Cardiac fibroblast (primary cell): ENCODE measurements at regions not wholly inside any gene's neighbourhood (a gene's known extent, or its start where the extent isn't known, plus 50 kb on each side); places are given as distances from the start of the nearest gene placed in this dataset.

Experiments
- DNase-seq, 2 donors: peaks; one replicate each; pipeline versions ENCODE4 v3.0.0 to v3.0.0-alpha.2; 2010; ENCODE audit warnings: low read depth in 2 of 2
- H3K4me3 ChIP-seq, 2 donors: replicated peaks in 1 of 2; 1 replicate in 1 of 2; 2 replicates in 1 of 2; pipeline ENCODE4 v1.5.1; 2011; ENCODE audit warnings: low read depth in 2 of 2, low read length in 2 of 2, mild to moderate bottlenecking in 2 of 2, moderate library complexity in 1 of 2
- CTCF ChIP-seq: IDR thresholded peaks from one replicate; pipeline ENCODE4 v1.5.1; 2011; ENCODE audit warnings: low read depth, mild to moderate bottlenecking, low read length, inconsistent platforms

GRCh38 chr1:4118746-4119515 is 218.9 kb upstream of the C1orf174 start:
- no peak overlapping the region for H3K4me3 ChIP-seq
- no peak for DNase-seq
- TF ChIP-seq CTCF = no peak

GRCh38 chr1:4119516-4120220 is 219.6 kb upstream of the C1orf174 start:
- no peak for TF ChIP-seq CTCF
- H3K4me3 ChIP-seq = no peak overlapping the region
- no peak for DNase-seq

DNA sequence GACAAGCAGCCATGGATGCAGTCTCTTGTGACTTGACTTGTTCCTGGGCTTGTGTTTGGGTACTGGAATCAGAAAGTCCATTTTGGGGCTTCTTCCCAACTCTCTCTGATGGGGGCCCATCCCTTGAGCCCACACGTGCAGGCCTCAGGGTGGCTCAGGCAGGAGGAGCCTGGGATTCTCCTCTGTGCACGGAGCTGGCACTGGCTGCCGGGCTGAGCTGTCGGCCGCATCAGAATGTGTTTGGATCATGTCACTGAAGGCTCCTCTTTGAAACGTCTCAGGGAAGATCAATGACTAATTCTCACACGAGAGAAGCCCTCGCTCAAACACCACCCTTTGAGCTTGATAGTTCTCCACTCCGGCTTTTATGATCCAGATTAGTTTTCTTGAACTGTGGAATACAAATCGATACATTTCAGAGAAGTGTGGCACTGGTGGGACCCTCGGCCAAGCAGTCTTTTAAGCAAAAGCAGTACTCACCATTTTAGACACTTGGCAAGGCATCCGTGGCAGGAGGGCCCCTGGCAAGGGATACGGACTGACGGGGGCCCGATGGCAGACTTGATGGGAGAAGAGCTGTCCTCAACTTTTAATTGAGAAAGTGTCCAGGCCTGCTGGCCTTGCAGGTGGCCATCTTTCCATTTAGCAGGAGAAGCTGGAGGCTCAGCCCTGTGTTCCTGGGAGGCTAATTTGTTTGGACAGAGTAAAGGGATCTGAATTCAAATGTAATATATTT is 220.7 kb upstream of the C1orf174 start:
- no peak overlapping the region for H3K4me3 ChIP-seq
- TF ChIP-seq CTCF = no peak
- DNase-seq = no peak

- no peak overlapping the region for H3K4me3 ChIP-seq
- TF ChIP-seq CTCF = no peak
- no peak for DNase-seq
Observed at GRCh38 chr1:4121293-4121684, 221.2 kb upstream of the C1orf174 start.

DNA sequence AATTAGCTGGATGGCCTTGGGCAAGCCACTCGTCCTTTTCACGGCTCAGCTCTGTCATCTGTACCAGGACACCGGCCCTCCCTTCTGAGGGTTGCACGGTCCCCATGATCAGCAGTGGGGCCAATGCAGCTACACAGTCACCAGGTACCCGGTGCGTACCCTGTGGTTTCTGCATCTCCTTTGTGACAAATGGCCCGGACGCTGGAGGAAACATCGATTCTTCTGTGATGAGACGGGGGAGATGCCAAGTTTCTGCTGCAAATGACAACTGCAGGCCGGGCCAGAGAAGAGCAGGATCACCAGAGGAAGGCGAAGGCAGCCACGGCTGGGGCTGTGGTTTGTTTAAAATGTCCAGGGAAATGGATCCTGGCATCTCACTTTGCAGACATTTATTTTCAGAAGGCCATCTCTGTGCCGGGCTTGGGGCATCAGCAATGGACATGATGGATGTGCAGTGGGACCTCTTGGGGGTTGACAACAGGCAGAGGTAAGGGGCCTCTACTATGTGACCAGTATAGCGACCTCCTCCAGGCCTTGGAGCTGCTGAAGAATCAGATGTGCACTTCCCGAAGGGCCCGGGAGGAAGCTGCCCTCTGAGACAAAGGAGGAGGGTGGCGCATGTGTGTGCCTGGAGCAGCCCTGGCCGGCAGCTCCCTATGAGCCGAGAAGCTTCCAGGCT is 221.9 kb upstream of the C1orf174 start:
- TF ChIP-seq CTCF = no peak
- no peak overlapping the region for H3K4me3 ChIP-seq
- no peak for DNase-seq

DNA sequence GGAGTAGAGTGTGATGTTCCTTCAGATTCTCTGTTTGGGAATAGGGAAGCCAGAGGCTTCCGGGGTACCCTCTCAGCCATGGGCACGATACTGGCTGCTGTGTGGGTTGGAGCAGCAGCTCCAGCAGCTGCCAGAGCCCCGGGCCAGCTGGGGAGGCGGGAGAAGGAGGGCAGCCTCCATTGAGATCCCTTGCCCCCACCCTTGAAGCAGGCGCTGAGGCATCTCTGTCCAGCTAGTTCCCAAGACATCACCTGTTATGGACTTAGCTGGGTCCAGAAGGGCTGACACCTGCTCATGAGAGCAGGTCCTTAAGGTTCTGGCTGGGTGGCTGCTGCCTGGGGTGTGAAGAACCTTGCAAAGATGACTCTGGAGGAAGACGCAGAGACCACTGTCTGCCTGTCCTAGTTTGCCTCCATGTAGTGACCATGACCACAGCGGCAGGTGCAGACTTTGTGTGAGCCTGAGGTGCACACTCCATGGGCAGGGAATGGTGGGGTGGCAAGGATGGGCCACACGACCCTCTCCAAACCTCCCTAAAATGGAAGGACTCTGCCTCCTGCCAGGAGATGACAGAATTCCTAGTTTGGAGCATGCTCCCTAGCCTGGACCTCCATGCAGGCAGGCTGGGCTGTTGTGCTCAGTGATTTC is 222.6 kb upstream of the C1orf174 start:
- no peak for DNase-seq
- TF ChIP-seq CTCF = no peak
- no peak overlapping the region for H3K4me3 ChIP-seq
